GM10266 (cell line): ENCODE measurements at regions not wholly inside any gene's neighbourhood (a gene's known extent, or its start where the extent isn't known, plus 50 kb on each side); places are given as distances from the start of the nearest gene placed in this dataset.
"Not testable (repeated sequence)": the region's sequence is repeated elsewhere in the genome, so short reads cannot be mapped to it uniquely, and the experiment has no call there.

Experiments
- DNase-seq: peaks from one replicate; pipeline ENCODE4 v3.0.0; 2012; ENCODE audit errors: extremely low spot score
- TF ChIP-seq, protein P1 (sequence below): IDR thresholded peaks from 2 replicates; pipeline ENCODE4 v1.5.1; 2012; ENCODE audit warnings: mild to moderate bottlenecking, low read depth; ENCODE audit not compliant: control insufficient read depth, insufficient read depth; ENCODE audit errors: missing control alignments

DNA sequence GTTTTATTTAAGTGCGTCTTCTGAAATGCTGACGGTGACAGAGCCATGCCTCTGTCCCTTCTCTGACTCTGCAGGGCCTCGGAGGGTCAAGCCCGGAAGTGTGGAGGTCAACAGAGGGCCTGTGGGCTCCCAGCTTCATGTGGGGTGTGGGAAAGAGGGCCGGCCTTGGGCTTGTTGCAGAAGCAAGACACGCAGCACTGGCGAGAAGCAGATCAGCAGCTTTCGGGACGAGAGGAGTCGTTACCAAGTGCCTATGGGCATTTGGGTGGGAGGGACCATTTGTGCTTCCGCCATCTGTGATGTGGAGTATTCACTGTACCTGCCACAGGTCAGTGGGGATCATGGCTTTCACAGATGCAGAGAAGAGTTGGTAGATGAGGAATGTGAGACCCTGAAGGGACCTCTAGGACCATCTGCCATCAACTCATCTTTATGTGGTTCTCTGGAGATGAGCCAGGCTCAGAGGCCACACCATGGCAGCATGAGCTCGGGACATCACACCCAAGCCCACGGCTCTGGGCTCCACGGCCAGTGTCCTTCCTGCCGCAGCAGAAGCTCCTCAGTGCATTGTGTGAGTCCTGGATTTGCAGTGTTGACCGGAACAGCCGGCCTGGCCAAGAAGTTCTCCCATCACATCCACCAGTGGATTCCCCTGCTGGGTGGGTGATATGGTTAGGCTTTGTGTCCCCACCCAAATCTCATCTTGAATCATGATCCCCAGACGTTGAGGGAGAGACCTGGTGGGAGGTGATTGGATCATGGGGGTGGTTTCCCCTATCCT is 590.7 kb downstream of the TBC1D22A start:
- DNase-seq: no peak
- TF ChIP-seq, protein P1, sequence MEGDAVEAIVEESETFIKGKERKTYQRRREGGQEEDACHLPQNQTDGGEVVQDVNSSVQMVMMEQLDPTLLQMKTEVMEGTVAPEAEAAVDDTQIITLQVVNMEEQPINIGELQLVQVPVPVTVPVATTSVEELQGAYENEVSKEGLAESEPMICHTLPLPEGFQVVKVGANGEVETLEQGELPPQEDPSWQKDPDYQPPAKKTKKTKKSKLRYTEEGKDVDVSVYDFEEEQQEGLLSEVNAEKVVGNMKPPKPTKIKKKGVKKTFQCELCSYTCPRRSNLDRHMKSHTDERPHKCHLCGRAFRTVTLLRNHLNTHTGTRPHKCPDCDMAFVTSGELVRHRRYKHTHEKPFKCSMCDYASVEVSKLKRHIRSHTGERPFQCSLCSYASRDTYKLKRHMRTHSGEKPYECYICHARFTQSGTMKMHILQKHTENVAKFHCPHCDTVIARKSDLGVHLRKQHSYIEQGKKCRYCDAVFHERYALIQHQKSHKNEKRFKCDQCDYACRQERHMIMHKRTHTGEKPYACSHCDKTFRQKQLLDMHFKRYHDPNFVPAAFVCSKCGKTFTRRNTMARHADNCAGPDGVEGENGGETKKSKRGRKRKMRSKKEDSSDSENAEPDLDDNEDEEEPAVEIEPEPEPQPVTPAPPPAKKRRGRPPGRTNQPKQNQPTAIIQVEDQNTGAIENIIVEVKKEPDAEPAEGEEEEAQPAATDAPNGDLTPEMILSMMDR: no peak

DNA sequence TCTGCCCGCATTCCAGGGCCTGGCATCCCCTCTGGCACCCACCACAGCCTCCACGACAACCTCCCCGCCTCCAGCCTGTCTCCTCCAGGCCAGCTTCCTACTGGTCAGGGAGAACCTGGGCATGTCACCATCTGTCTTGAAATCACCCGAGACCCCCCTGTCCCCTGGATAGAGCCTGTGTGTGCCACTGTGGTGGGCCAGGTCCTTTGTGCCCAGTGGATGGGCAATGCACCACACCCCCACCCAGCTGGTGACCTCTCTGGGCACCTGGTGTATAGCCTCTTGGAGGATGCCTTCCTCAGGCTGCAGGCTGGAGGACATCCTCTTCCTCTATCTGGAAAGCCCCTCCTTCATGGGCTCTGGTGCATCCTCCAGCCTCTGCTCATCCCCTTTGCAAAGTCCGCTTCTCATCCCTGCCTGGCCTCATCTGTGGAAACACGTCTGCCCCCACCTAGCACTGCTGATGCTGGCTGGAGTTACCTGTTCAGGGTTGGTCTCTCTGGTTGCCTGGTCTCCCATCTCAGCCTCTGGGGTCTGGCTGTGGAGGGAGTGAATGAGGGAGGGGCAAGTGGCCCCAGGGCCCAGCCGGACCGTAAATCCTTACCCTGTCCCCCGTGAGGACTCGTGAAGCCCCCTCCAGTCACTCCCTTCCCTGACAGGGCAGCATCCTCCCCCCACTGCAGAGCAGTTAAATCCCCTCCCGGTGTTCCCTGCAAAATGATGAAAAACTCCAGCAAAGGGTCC is 589.6 kb downstream of the TBC1D22A start:
- DNase-seq: no peak
- TF ChIP-seq, protein P1: no peak

DNA sequence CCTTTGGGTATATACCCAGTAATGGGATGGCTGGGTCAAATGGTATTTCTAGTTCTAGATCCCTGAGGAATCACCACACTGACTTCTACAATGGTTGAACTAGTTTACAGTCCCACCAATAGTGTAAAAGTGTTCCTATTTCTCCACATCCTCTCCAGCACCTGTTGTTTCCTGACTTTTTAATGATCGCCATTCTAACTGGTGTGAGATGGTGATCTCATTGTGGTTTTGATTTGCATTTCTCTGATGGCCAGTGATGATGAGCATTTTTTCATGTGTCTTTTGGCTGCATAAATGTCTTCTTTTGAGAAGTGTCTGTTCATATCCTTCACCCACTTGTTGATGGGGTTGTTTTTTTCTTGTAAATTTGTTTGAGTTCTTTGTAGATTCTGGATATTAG is 583.8 kb downstream of the TBC1D22A start:
- DNase-seq: not testable (repeated sequence)

DNA sequence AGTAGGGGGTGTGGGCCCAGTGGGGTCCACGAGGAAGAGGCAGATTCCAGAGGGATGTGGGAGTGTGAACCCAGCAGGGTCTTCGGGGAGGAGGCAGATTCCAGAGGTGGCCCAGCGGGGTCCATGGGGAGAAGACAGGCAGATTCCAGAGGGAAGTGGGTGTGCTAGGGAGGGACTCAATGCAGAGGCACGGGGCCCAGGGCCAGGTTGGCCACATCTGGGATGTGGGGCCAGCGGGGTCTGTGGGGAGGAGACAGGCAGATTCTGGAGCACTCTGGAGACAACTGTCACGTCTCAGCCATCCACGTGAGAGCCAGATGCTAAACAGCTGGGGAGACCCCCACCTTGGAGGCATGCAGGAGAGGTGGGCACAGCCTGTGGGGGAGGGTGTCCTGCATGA is 582.6 kb downstream of the TBC1D22A start:
- TF ChIP-seq, protein P1: no peak
- no peak for DNase-seq

DNA sequence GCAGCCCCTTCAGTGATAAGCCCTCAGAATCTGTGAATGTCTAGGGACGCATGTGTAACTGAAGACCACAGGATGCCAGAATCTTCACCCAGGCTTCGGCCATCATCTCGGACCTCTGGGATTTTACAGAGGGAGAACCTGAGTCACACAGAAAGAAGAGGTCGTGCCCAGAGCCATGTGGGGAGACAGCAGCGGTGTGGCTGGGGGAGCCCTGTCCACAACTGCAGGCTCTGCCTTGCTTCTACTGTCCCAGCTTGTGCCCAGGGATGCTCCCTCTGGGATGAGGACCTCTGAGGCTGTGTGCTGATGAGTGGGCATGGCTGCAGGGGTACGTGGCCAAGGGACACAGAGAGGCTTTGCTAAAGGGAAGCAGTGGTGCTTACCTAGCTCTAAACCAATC is 582.0 kb downstream of the TBC1D22A start:
- TF ChIP-seq, protein P1: no peak
- no peak for DNase-seq

DNA sequence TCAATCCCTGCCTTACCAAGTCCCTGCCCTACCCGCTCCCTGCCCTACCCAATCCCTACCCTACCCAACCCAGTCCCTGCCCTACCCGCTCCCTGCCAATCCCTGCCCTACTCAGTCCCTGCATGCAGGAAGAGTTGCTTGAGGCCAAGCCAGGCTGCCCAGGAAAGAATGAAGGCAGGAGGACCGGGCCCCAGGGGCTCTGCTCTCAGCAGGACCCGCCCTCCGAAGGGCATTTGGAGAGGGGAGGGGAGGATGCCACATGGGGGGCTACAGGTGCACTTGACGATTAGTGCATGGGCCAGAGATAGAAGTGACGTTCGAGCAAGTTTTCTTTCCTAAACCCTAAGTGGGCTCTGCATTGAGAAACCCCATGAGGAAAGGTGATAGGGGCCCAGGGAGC is 581.2 kb downstream of the TBC1D22A start:
- no peak for DNase-seq
- TF ChIP-seq, protein P1: no peak

DNA sequence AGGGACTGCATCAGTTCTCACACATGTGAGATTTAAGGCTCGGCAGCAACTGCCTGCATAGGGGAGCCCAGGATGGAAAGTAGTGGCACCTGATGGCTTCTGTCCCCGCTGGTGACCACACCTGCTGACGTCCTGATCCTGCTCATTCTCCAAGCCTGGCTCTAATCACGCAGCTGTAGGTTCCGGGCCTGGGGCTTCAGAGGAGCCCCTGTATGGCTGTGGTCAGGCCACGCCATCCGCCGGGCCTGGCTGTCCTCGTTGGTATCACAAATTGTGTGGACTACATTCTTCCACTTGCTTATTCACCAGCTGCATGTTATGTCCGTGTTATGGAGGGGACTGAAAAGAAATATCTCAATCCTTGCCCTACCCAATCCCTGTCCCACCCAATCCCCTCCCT is 580.0 kb downstream of the TBC1D22A start:
- DNase-seq: no peak
- TF ChIP-seq, protein P1: no peak
